ENCODE measurements at regions not wholly inside any gene's neighbourhood (a gene's known extent, or its start where the extent isn't known, plus 50 kb on each side); places are given as distances from the start of the nearest gene placed in this dataset.

- no peak for TF ChIP-seq CTCF (conservative IDR thresholded peaks at IDR 0.05; ENCODE audit: low read depth, low read length)
- no peak for TF ChIP-seq EZH2 (IDR thresholded peaks at IDR 0.05; ENCODE audit: borderline replicate concordance, low read depth, low read length, poor library complexity, severe bottlenecking)
- no TSS peak for BruUV-seq (replicated peaks)
- Histone ChIP-seq H3K27me3 (replicated peaks; ENCODE audit: insufficient read depth, low read depth, low read length, poor library complexity) (no peaks in the 10 kb centered on the region), H3K27ac (ENCODE audit: low read depth, low read length, poor library complexity, severe bottlenecking) (no peak overlapping the region), H3K4me1 (ENCODE audit: insufficient read depth, low read length, poor library complexity, severe bottlenecking) (no peaks in the 10 kb centered on the region), H3K4me3 (ENCODE audit: low read depth, low read length, poor library complexity, severe bottlenecking) (no peak overlapping the region), H3K36me3 (ENCODE audit: insufficient read depth, low read length, poor library complexity, severe bottlenecking) (no peaks in the 10 kb centered on the region), H3K9me3 (ENCODE audit: low read depth, low read length, poor library complexity, severe bottlenecking) (no peaks in the 10 kb centered on the region)
- intact Hi-C loops (cut with micrococcal nuclease; ENCODE audit: unreplicated experiment): no loop called here
- no peak for DNase-seq (ENCODE audit: low spot score)
- POLR2A ChIA-PET (ENCODE audit: low non-redundant PET): no interaction called here
- CTCF ChIA-PET: no interaction called here
Observed at GRCh38 chr22:19635644-19636043, 78.7 kb upstream of the SEPTIN5 start.

GRCh38 chr22:19636696-19637407 is 77.5 kb upstream of the SEPTIN5 start:
- H3K36me3 ChIP-seq (ENCODE audit: insufficient read depth, low read length, poor library complexity, severe bottlenecking): no peaks in the 10 kb centered on the region
- H3K4me3 ChIP-seq (ENCODE audit: low read depth, low read length, poor library complexity, severe bottlenecking): no peak overlapping the region
- CTCF ChIA-PET: no interaction called here
- H3K27me3 ChIP-seq (replicated peaks; ENCODE audit: insufficient read depth, low read depth, low read length, poor library complexity): no peaks in the 10 kb centered on the region
- H3K4me1 ChIP-seq (ENCODE audit: insufficient read depth, low read length, poor library complexity, severe bottlenecking): no peaks in the 10 kb centered on the region
- BruUV-seq (replicated peaks): no TSS peak
- TF ChIP-seq EZH2 (IDR thresholded peaks at IDR 0.05; ENCODE audit: borderline replicate concordance, low read depth, low read length, poor library complexity, severe bottlenecking) (no peak), CTCF (conservative IDR thresholded peaks at IDR 0.05; ENCODE audit: low read depth, low read length) (no peak)
- H3K27ac ChIP-seq (ENCODE audit: low read depth, low read length, poor library complexity, severe bottlenecking): no peak overlapping the region
- intact Hi-C loops (cut with micrococcal nuclease; ENCODE audit: unreplicated experiment): no loop called here
- POLR2A ChIA-PET (ENCODE audit: low non-redundant PET): no interaction called here
- no peak for DNase-seq (ENCODE audit: low spot score)
- H3K9me3 ChIP-seq (ENCODE audit: low read depth, low read length, poor library complexity, severe bottlenecking): no peaks in the 10 kb centered on the region

GRCh38 chr22:19637408-19638281 is 76.7 kb upstream of the SEPTIN5 start:
- no peak overlapping the region for H3K4me3 ChIP-seq (ENCODE audit: low read depth, low read length, poor library complexity, severe bottlenecking)
- no peaks in the 10 kb centered on the region for H3K9me3 ChIP-seq (ENCODE audit: low read depth, low read length, poor library complexity, severe bottlenecking)
- no peaks in the 10 kb centered on the region for H3K4me1 ChIP-seq (ENCODE audit: insufficient read depth, low read length, poor library complexity, severe bottlenecking)
- no peaks in the 10 kb centered on the region for H3K27me3 ChIP-seq (replicated peaks; ENCODE audit: insufficient read depth, low read depth, low read length, poor library complexity)
- DNase-seq (ENCODE audit: low spot score): no peak
- BruUV-seq (replicated peaks): no TSS peak
- no peaks in the 10 kb centered on the region for H3K36me3 ChIP-seq (ENCODE audit: insufficient read depth, low read length, poor library complexity, severe bottlenecking)
- TF ChIP-seq CTCF (conservative IDR thresholded peaks at IDR 0.05; ENCODE audit: low read depth, low read length): no peak
- no peak for TF ChIP-seq EZH2 (IDR thresholded peaks at IDR 0.05; ENCODE audit: borderline replicate concordance, low read depth, low read length, poor library complexity, severe bottlenecking)
- CTCF ChIA-PET: no interaction called here
- H3K27ac ChIP-seq (ENCODE audit: low read depth, low read length, poor library complexity, severe bottlenecking): no peak overlapping the region
- intact Hi-C loops (cut with micrococcal nuclease; ENCODE audit: unreplicated experiment): no loop called here
- POLR2A ChIA-PET (ENCODE audit: low non-redundant PET): no interaction called here
